NCI-H460 (cell line): ENCODE measurements at regions not wholly inside any gene's neighbourhood (a gene's known extent, or its start where the extent isn't known, plus 50 kb on each side); places are given as distances from the start of the nearest gene placed in this dataset.
"Not testable (repeated sequence)": the region's sequence is repeated elsewhere in the genome, so short reads cannot be mapped to it uniquely, and the experiment has no call there.

Experiments
- DNase-seq: peaks from one replicate; pipeline ENCODE4 v3.0.0-alpha.2; 2016; ENCODE audit warnings: low read depth; ENCODE audit errors: extremely low read depth

GRCh38 chrX:91500499-91500898 lies 65.9 kb downstream of the PABPC5 start:
- DNase-seq: peak; percentile 1

DNA sequence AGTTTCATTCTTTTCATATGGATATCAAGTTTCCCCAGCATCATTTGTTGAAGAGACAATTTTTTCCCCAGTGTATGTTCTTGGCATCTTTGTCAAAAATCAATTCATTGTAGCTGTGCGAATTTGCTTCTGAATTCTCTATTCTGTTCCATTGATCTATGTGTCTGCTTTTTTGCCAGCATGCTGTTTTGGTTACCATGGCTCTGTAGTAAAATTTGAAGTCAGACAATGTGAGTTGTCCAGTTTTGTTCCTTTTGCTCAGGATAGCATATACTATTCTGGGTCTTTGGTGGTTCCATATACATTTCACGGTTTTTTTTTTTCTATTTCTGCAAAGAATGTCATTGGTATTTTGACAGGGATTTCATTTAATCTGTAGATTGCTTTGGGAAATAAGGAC lies 95.6 kb downstream of the PABPC5 start:
- DNase-seq: not testable (repeated sequence)

DNA sequence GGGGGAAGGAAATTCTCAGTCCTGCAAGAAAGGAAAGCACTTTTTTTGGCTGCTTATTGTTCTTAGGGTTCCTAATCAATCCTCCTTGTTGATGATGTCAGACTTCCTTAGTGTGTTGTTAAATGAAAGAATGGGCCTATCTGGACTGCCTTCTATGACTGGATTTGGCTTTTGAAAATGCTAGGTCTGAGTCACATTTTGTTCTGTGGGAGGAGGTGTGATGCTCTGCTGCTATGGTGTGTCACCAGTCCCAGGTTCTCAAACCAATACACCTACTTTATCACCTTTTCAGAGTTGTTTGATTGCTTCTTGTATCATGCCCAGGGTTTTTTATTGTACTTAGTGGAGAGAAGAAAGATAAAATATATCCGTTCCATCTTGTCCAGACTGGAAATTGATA lies 128.5 kb downstream of the PABPC5 start:
- DNase-seq: not testable (repeated sequence)
